ENCODE measurements at regions not wholly inside any gene's neighbourhood (a gene's known extent, or its start where the extent isn't known, plus 50 kb on each side); places are given as distances from the start of the nearest gene placed in this dataset.
"Not testable (repeated sequence)": the region's sequence is repeated elsewhere in the genome, so short reads cannot be mapped to it uniquely, and the experiment has no call there.

DNA sequence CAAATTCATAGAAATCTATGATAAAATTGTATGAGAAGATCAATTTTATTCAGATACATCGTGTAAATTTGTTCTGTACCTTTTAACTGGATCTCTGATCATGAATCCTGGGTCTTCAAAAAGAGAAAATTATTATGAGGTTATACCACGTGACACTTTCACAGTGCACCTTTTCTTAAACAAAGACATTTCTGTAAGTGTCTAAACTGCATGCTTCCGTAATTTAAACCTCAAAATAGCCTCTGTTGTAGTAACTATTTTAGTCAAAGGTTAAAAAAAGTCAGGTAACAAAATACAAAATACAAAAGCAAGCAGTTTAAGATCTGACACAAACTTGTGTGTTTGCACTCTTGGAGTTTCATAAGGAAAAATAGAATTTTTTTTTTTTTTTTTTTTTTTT lies 171.3 kb downstream of the SPIN4 start:
- DNase-seq (ENCODE audit: low read depth in 2 of 2), result not testable (repeated sequence)

DNA sequence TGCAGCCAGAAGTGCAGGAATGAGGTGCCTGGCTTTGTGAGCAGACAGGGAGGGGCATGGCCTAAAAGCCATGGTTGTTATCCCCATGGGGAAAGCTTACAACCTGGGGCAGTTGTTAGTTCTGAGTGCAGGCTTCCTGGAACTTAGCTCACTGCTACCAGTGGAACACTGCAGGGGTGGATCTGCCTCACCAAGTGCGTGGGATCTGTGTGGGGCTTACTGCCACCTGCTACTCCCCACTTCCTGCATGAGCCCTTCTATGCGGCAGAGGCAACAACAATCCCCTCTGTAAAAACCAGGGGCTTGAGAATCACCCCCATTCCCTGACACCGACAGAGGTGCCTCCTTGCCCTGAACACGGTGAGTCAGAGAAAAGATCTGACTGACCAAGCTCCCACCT lies 174.6 kb downstream of the SPIN4 start:
- DNase-seq (ENCODE audit: low read depth in 2 of 2), result not testable (repeated sequence)

DNA sequence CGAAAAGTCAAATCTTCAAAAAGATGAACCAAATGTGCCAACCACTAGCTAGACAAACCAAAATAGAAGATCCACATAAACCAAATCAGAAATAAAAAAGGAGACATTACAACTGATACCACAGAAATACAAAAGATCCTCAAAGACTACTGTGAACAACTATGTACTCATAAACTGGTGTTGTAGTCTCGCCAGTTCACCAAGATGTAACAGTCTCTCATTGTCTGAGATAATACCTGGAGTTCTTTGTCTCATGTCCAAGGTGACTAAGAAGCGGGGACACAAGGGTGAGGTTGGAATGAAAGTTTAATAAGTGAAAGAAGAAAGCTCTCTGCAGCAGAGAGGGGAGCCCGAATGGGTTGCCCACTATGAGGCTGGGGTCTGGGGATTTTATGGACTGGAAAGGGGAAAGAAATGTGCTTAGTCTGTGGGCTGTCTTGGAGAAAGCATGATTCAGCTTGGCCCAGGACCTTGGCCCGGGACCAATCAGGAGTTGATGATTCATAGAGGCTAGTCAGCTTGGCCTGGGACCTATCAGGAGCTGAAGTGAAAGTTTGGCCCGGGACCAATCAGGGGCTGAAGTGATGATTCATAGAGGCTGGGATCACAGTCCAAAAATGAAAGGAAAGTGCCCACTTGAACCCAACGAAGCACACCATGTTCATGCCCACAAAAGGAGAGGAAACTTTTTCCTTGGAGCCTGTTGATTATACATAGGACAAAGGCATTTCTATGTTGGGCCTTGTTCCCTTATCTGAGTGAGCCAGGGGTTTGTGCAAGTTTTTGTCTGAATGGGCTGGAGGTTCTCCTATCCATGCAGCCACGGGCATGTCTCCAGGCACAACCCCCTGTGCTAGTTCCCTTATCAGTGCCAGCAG lies 177.1 kb downstream of the SPIN4 start:
- DNase-seq (ENCODE audit: low read depth in 2 of 2), result not testable (repeated sequence)

DNA sequence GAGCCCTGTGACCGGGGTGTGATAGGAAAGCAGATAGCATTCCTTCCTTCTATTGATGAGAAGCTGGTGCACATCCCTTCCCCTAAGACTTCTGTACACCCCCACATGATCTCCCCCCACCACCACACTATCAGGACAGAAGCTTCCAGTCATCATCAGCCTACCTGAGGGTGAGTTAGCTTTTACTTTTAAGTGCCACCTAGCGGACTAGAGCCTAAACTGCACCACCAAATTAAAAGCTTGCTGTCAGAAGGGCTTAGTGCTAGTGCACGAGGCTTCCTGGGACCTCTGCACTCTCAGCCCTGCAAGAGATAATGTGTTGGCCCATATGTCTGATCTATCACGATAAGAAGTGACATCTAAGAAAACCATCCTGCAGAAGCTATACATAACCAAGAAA lies 181.7 kb downstream of the SPIN4 start:
- not testable (repeated sequence) for DNase-seq (ENCODE audit: low read depth in 2 of 2)

DNA sequence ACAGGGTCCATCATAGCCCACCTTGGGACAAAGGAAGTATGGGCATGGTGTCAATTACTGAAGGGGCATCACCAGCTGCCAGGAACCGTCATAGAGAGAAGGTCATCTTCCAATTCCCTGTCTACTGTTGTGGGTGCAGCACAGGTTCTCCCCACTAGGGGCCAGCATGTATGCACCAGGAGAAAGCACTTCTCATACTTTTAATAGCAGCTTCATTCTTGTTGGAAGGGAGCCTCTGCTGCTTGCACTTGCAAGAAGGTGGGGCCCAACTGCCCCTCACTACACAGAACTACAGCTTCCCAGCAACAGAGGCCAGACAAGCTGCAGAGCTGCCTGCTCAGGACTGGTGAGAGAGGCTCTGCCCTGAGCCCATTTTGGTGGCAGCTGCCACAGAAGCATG lies 182.2 kb downstream of the SPIN4 start:
- not testable (repeated sequence) for DNase-seq (ENCODE audit: low read depth in 2 of 2)

DNA sequence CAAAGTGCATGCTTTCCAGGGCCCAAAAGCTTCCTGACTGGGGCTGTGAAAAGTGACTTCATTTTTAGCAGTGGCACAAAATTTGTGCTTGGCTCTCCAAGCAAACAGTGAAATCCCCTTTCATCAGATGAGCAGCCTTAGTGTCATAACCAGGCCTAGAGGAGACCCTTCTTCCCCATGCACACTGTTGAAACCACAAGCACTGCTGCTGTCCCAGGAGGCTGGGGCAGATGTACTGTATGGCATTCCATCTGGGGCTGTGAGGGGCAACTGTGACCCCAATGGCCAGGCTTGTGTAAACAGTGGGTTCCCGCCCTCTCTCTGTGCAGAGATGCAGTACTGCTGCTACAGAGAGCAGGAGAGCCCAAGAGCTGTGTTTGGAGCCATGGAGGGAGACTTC lies 184.1 kb downstream of the SPIN4 start:
- not testable (repeated sequence) for DNase-seq (ENCODE audit: low read depth in 2 of 2)

DNA sequence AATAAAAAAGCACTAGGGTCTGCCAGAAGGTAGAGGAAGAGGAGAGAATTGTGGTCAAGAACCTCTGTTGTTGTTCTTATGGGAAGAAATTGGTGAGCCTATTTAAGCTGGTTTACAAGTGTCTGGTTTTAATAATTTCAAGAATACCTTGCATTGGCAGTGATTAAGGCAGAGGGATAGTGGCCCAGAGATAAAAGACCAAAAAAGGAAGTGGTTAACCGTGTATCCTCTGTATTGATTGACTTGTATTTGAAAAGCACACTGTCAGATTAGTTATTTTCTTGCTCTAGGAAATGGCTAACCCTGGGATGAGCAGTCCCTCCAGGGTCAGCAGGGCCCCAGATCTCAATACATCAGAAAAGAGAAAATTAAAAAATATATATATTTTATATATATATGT lies 190.1 kb downstream of the SPIN4 start:
- not testable (repeated sequence) for DNase-seq (ENCODE audit: low read depth in 2 of 2)

DNA sequence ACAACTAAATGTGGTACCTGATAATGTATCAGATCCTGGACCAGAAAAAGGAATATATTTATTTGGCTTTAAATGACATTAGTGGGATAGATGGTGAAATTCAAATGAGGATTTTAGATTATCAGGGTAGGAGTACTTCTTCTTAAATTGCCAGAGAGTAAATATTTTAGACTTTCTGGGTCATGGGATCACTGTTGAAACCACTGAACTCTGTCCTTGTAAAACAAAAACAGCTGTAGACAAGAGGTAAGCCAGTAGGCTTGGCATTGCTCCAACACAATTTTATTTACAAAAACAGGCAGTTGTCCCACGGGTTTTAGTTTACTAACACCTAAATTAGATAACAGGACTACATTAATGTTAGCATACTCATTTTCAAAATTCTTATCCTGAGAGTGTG lies 190.8 kb downstream of the SPIN4 start:
- not testable (repeated sequence) for DNase-seq (ENCODE audit: low read depth in 2 of 2)

DNA sequence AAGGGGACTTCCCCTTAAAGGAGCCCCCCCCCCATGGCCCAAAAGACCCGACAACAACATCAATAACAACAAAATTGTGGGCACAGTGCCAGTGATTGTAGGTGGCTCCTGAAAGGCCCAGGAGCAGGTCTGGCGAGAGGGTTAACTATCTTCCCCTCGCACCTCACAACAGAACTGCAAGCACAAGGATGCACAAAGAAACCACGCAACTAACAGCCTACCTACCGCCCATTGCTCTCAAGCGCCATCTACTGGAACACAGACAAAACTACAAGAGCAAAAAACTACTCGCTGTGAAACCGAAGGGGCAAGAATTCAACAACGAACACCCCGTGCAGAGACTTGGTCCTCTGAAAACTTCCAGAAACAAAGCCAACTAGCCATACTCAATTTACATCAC lies 205.6 kb downstream of the SPIN4 start:
- DNase-seq (ENCODE audit: low read depth in 2 of 2), result not testable (repeated sequence)

DNA sequence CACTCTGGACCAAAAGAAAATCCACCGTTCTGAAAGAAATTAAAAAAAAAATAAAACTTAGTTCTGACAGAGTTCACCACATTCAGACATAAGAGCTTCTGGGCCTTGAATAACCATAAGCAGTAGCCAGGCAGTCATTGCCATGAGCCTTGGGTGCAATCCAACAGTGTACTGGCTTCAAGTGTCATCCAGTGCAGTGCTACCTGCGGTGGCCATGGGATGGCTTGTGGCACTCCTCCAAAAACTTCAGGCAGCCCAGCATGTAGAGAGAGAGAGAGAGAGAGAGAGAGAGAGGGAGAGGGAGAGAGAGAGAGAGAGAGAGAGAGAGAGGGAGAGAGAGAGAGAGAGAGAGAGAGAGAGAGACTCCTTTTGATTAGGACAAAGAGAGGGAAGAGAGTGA lies 208.5 kb downstream of the SPIN4 start:
- DNase-seq (ENCODE audit: low read depth in 2 of 2), result not testable (repeated sequence)

DNA sequence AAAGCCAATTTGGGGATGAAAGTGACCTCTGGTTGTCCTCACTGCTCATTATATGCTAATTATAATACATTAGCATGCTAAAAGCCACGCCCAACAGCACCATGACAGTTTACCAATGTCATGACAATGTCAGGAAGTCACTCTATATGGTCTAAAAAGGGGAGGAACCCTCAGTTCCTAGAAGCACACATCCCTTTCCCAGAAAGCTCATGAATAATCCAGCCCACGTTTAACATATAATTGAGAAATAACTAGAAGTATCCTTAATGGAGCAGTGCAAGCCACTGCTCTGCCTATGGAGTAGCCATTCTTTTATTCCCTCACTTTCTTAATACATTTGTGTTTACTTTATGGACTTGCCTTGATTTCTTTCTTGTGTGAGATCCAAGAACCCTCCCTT lies 215.3 kb downstream of the SPIN4 start:
- not testable (repeated sequence) for DNase-seq (ENCODE audit: low read depth in 2 of 2)

DNA sequence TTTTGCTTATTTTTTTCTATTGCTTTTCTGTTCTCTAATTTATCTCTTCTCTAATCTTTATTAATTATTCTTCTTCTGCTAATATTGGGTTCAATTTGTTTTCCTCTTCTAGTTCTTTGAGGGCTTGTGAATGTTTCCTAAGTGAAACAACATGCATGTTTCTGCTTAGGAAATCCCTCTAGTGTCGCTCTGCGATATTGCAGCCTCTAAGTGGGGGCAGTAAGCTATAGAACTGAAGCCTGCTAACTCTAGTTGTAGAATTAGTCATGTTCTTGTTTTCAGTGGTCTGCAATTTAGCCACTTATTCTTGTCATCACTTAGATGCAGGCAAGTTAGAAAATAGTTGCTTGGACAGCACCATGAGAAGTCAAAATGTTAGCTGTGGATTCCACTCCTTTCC lies 222.6 kb downstream of the SPIN4 start:
- peak in 1 of 2 experiments; percentile 2 for DNase-seq (ENCODE audit: low read depth in 2 of 2)

DNA sequence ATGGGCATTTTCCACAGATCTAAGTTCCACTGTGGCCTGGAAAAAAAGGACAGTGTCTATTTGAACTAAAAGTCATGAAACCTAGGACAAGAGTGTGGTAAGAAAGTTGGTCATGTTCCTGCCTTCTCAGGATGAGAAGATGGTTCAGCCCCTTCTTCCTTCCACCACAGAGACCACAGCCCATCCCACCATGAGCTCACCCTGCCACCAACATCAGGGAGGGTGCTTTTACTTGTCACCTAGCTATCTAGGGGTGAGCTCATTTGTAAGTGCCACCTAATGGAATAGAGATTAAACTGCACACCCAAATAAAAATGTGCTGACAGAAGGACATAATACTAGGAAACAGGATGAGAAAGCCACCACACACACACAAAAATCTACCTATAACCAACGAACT lies 235.9 kb downstream of the SPIN4 start:
- DNase-seq (ENCODE audit: low read depth in 2 of 2), result no peak

DNA sequence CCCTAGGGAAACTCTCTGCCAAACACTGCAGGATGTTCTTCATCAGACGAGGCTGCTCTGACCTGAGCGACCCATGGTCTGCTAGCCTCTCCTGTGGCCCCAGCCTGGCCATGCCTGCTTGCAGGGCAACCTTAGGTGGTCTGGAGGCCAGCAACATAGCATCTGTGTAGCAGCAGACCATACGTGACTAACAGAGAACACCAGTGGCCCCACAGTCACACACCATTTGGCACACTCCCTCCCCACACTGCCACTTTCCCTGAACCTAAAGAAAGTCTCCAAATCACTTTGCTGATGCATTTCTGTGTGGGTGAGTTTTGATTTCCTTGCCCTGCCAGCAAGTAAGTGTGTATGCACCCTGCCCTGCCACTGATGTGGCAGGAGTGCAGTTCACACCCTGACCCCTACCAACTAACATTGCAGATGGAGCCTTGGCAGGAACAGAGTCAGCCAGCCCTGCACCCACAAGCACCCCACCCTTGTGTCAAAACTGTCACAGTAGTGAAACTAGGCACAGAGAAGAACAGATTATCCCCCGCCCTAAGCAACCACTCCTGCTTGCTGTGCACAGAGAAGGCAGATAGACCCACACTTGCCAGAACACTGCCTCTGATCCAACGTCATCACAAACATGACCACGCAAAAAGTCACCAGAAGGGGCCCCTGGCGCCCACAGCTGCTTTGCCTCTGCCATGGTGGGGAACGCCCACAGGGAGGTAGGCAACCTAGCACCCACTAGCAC lies 249.1 kb downstream of the SPIN4 start:
- no peak for DNase-seq (ENCODE audit: low read depth in 2 of 2)

DNA sequence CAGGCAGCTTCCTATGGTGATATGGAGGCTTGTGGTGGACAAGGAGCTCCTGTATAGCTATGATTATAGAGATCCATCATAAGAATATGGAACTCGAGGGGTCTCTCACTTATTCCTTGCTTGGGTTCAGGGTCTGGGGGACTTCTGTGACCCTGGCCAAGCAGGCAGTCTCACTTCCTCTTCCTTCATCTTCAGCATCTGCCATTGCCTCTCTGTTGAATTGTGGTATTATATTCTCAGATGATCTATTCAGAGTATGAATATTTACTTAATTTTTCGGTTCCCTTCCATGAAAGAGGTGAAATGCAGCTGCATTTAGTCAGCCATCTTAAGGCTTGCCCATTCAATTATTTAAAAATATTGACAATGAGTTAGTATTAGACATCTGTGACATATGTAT lies 292.9 kb downstream of the SPIN4 start:
- DNase-seq (ENCODE audit: low read depth in 2 of 2), result no peak

DNA sequence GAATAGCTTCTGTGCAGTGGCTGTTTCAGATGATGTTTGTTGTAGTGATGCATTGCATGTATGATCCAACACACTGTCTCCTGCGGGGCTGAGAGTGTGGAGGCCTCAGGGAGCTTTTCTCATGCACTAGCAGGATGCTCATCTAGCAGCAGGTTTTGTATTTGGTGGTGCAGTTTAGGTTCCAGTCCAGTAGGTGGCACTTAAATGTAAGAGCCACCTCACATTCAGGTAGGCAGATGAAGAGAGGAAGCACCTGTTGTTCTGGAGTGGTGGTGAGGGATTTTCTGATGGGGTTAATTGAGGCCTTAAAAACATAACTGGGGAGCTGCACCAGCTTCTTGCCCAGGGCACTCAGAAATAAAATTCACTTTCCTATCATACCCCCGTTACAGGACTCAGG lies 300.9 kb downstream of the SPIN4 start:
- no peak for DNase-seq (ENCODE audit: low read depth in 2 of 2)

DNA sequence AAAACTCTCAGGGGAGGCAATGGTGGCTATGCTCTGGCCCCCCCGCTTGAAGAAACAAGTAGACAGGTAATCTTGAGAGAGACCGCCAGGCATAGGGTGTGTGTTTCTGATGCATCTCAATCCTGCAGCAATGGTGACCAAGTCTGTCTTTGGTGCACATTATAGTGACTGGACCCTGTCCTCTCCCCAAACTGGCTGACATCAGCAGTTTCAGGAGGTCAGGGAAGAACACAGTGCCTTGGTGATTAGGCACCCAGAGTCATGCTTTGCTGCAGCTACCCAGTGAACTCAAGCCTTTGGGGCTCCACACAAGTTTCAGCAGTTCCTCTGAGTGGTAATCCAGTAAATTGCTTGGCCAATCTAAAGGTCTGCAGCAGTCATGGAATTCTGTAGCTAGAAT lies 318.3 kb downstream of the SPIN4 start:
- no peak for DNase-seq (ENCODE audit: low read depth in 2 of 2)

DNA sequence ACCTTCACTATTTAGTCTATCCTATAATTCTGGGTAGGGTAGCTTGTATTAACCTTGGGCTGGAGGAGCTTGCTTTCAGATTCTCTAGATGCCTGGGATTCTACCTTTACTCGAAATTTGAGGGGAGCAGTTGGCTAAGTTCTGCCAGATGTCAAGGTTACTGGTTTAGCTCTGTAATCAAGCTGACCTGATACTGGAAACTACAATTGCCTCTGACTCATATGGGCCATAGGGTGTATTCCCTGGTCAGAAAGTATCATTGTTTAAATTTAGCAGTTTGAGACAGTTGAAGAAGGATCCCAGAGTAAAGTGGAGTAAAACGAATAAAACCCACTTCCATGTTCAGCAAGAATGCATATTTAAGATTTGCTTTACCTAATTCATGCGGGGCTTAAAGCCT lies 337.6 kb downstream of the SPIN4 start:
- DNase-seq (ENCODE audit: low read depth in 2 of 2), result no peak

DNA sequence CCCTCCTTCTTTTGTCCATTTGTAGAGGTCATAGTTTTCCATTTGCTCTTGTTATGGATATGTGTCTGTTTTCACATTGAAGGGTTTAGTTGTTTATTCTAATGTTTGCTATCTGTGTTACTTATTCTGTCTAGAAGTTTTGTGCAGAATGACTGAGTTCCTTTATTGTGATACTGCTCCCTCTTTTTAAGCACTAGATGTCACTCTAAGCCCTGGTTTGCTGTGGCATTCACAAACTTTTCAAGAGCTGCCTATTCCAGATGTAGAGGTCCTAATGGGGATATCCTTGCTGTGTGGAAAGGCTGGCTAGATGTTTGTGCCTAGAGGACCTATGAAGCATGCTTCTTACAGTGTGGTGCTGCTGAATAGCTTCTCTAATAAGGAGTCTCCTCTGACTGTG lies 338.6 kb downstream of the SPIN4 start:
- no peak for DNase-seq (ENCODE audit: low read depth in 2 of 2)

DNA sequence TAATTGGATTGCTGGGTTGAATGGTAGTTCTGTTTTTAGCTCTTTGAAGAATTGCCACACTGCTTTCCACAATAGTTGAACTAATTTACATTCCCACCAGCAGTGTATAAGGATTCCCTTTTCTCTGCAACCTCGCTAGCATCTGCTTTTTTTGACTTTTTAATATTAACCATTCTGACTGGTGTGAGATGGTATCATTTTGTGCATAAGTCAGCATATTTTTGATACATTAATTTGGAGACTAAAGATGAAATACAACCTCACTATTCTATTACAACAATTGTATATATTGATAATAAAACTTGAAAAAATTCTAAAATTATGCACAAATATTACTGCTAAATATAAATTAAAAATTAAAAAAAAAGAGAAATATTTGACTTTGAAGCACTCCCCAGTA lies 350.9 kb downstream of the SPIN4 start:
- not testable (repeated sequence) for DNase-seq (ENCODE audit: low read depth in 2 of 2)
